HepG2 (cell line): ENCODE measurements at regions not wholly inside any gene's neighbourhood (a gene's known extent, or its start where the extent isn't known, plus 50 kb on each side); places are given as distances from the start of the nearest gene placed in this dataset.
A peak's percentile ranks its signal among the peaks of the same experiment; 100 is the strongest.

Source experiments
- ATAC-seq: fragments of 200-7000 bp; cut with Tn5 transposase; 3 replicates; pipeline ENCODE4 v1.9.1; 2020; ENCODE audit warnings: mild to moderate bottlenecking, moderate library complexity
- BruUV-seq: library from RNA; stranded (reverse); fragments of 400-500 nt; replicated peaks from 2 replicates; lab custom pipeline; 2021; lab: Mats Ljungman, UMichigan
- CTCF ChIA-PET: fragments of 300-600 bp; formaldehyde crosslinking; extraction: SDS; loops from one replicate; lab custom pipeline; 2021; ENCODE audit warnings: low total read pairs, inconsistent platforms, low intra/inter-chr PET ratio; lab: Yijun Ruan, JAX
- POLR2A ChIA-PET: fragments of 350-600 bp; sonication (Branson Sonifier 250); formaldehyde crosslinking; loops from one replicate; lab custom pipeline; 2020; ENCODE audit warnings: antibody characterized with exemption, inconsistent platforms; lab: Yijun Ruan, JAX
- DNase-seq: peaks from one replicate; pipeline ENCODE4 v3.0.0-alpha.2; 2015; ENCODE audit warnings: low spot score
- FAIRE-seq: peaks from 3 replicates; lab custom pipeline; 2011; peaks lifted over from hg19 to GRCh38; lab: Jason Lieb, UNC
- H2AFZ ChIP-seq: one replicate; pipeline ENCODE4 v1.6.1; 2011; ENCODE audit warnings: low read length, inconsistent platforms
- H3K27ac ChIP-seq: fragments of 300-600 bp; 3 replicates; pipeline ENCODE4 v1.8.0; 2011; ENCODE audit warnings: mixed run types, mild to moderate bottlenecking, mixed read lengths, low read length, inconsistent platforms; ENCODE audit not compliant: insufficient read depth; ENCODE audit errors: extremely low read length
- H3K27me3 ChIP-seq, 2 experiments: fragments of 200-600 bp in 1 of 2; 2 replicates in 1 of 2; 3 replicates in 1 of 2; pipeline versions ENCODE4 v1.6.0 to v1.8.0; 2011; ENCODE audit warnings: low read length in 2 of 2, mild to moderate bottlenecking in 2 of 2, moderate library complexity in 2 of 2, inconsistent platforms in 1 of 2; ENCODE audit not compliant: insufficient read depth in 2 of 2, control insufficient read depth in 1 of 2
- H3K36me3 ChIP-seq, 2 experiments: fragments of 200-600 bp in 1 of 2; replicated peaks in 1 of 2; 2 replicates in 1 of 2; 3 replicates in 1 of 2; pipeline versions ENCODE4 v1.5.1 to v1.8.0; 2011; ENCODE audit warnings: low read length in 2 of 2, inconsistent platforms in 1 of 2; ENCODE audit not compliant: insufficient read depth in 2 of 2, control insufficient read depth in 1 of 2
- H3K4me1 ChIP-seq: 2 replicates; pipeline ENCODE4 v1.5.1; 2012; ENCODE audit warnings: low read length, inconsistent platforms; ENCODE audit not compliant: insufficient read depth
- H3K4me2 ChIP-seq: 2 replicates; pipeline ENCODE4 v1.6.0; 2011; ENCODE audit warnings: low read depth, low read length, inconsistent platforms
- H3K4me3 ChIP-seq, 3 experiments: fragments of 200-600 bp in 1 of 3; sonication (generic), shearing (Covaris generic) in 1 of 3; replicated peaks in 1 of 3; 2 replicates each; pipeline ENCODE4 v1.5.1; 2011 to 2016; ENCODE audit warnings: low read length in 3 of 3, inconsistent platforms in 2 of 3, low read depth in 2 of 3, mild to moderate bottlenecking in 2 of 3, control low read depth in 1 of 3, mixed read lengths in 1 of 3; ENCODE audit not compliant: insufficient read depth in 1 of 3
- H3K79me2 ChIP-seq: one replicate; pipeline ENCODE4 v1.6.1; 2011; ENCODE audit warnings: low read length, inconsistent platforms; ENCODE audit not compliant: insufficient read depth
- H3K9ac ChIP-seq: 2 replicates; pipeline ENCODE4 v1.6.0; 2011; ENCODE audit warnings: mild to moderate bottlenecking, low read depth, low read length, inconsistent platforms; ENCODE audit not compliant: insufficient read depth
- H3K9me3 ChIP-seq: 2 replicates; pipeline ENCODE4 v1.5.1; 2012; ENCODE audit warnings: mild to moderate bottlenecking, low read length
- H4K20me1 ChIP-seq: 2 replicates; pipeline ENCODE4 v1.6.0; 2011; ENCODE audit warnings: inconsistent platforms, mild to moderate bottlenecking, low read length, moderate library complexity; ENCODE audit not compliant: insufficient read depth
- HNF4A ChIP-seq: sonication (generic); formaldehyde crosslinking; IDR thresholded peaks from 2 replicates; pipeline ENCODE4 v1.4.0; 2020; ENCODE audit warnings: missing genetic modification reagents
- PHF5A ChIP-seq: IDR thresholded peaks from one replicate; pipeline ENCODE4 v1.6.1; 2018; ENCODE audit warnings: low read depth, missing genetic modification reagents; ENCODE audit not compliant: unreplicated experiment
- WGBS: methylation state at CpG from one replicate; pipeline ENCODE4 v1.1.6; 2017; ENCODE audit warnings: low lambda C conversion rate; 5-methylcytosine and 5-hydroxymethylcytosine counted together
- in situ Hi-C: cut with HindIII; loops from 2 replicates; pipeline ENCODE4 v1.10.0; 2017; ENCODE audit warnings: low pct_unique_long_range_greater_than_20kb; ENCODE audit not compliant: extremely low pct_ligation_motif_present
- intact Hi-C: fragments of 100-400 bp; cut with micrococcal nuclease; formaldehyde crosslinking; loops from one replicate; pipeline ENCODE4 v1.10.0; 2022; ENCODE audit not compliant: unreplicated experiment
- TF ChIP-seq, protein P1 (sequence below): sonication (generic); formaldehyde crosslinking; IDR thresholded peaks from 2 replicates; pipeline ENCODE4 v1.4.0; 2020; ENCODE audit warnings: missing genetic modification reagents, mild to moderate bottlenecking, borderline replicate concordance
- TF ChIP-seq, protein P2 (sequence below): IDR thresholded peaks from 2 replicates; pipeline ENCODE4 v1.6.1; 2018; ENCODE audit warnings: missing genetic modification reagents

GRCh38 chr11:86134580-86135318 lies 65.9 kb upstream of the PICALM start:
- no peak overlapping the region for H2AFZ ChIP-seq
- H3K4me3 ChIP-seq, result peak overlapping the region in 1 of 3 experiments; percentile 12; a peak in 1 of 6 replicates
- in situ Hi-C loops (no loop called here), intact Hi-C loops (no loop called here)
- no peaks in the 10 kb centered on the region for H3K9me3 ChIP-seq
- no peaks in the 10 kb centered on the region for H4K20me1 ChIP-seq
- H3K27ac ChIP-seq, result no peak overlapping the region
- no peaks in the 10 kb centered on the region for H3K27me3 ChIP-seq
- no TSS peak for BruUV-seq
- peaks cover 31% of the 10 kb centered on the region for H3K4me1 ChIP-seq
- ChIA-PET POLR2A (no interaction called here), CTCF (no interaction called here)
- no peaks in the 10 kb centered on the region for H3K36me3 ChIP-seq
- DNase-seq (peak; percentile 34), ATAC-seq (peak; percentile 84), FAIRE-seq (peak; percentile 58)
- H3K4me2 ChIP-seq, result peak overlapping the region; percentile 43
- H3K79me2 ChIP-seq, result no peaks in the 10 kb centered on the region
- 3% methylated on average over 3 of the region's 3 CpGs for WGBS
- H3K9ac ChIP-seq, result no peak overlapping the region
- no peak for TF ChIP-seq PHF5A (CRISPR knock-in tag)
- TF ChIP-seq, protein P1, sequence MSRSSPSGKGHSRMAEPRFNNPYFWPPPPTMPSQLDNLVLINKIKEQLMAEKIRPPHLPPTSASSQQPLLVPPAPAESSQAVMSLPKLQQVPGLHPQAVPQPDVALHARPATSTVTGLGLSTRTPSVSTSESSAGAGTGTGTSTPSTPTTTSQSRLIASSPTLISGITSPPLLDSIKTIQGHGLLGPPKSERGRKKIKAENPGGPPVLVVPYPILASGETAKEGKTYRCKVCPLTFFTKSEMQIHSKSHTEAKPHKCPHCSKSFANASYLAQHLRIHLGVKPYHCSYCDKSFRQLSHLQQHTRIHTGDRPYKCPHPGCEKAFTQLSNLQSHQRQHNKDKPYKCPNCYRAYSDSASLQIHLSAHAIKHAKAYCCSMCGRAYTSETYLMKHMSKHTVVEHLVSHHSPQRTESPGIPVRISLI, result peak; percentile 38; the same call in 1 of the 2 replicates
- TF ChIP-seq HNF4A (CRISPR knock-in tag), result peak; percentile 20; the same call in 1 of the 2 replicates

- POLR2A ChIA-PET, result no interaction called here
- H3K4me2 ChIP-seq, result peak overlapping the region; percentile 43
- in situ Hi-C loops, result no loop called here
- no peak overlapping the region for H2AFZ ChIP-seq
- no peaks in the 10 kb centered on the region for H4K20me1 ChIP-seq
- H3K27ac ChIP-seq, result no peak overlapping the region
- DNase-seq (no peak), ATAC-seq (peak; percentile 79), FAIRE-seq (peak; percentile 34)
- no peaks in the 10 kb centered on the region for H3K9me3 ChIP-seq
- no peaks in the 10 kb centered on the region for H3K79me2 ChIP-seq
- CTCF ChIA-PET, result no interaction called here
- peaks cover 33% of the 10 kb centered on the region for H3K4me1 ChIP-seq
- no peak overlapping the region for H3K9ac ChIP-seq
- H3K4me3 ChIP-seq, result no peak overlapping the region
- BruUV-seq, result no TSS peak
- intact Hi-C loops, result no loop called here
- WGBS, result 5% methylated on average over 7 of the region's 7 CpGs
- no peaks in the 10 kb centered on the region for H3K36me3 ChIP-seq
- H3K27me3 ChIP-seq, result no peaks in the 10 kb centered on the region
- TF ChIP-seq, protein P2, sequence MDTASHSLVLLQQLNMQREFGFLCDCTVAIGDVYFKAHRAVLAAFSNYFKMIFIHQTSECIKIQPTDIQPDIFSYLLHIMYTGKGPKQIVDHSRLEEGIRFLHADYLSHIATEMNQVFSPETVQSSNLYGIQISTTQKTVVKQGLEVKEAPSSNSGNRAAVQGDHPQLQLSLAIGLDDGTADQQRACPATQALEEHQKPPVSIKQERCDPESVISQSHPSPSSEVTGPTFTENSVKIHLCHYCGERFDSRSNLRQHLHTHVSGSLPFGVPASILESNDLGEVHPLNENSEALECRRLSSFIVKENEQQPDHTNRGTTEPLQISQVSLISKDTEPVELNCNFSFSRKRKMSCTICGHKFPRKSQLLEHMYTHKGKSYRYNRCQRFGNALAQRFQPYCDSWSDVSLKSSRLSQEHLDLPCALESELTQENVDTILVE (CRISPR knock-in tag), result no peak
Observed at GRCh38 chr11:86132667-86133249, 63.9 kb upstream of the PICALM start.
